ENCODE measurements at regions not wholly inside any gene's neighbourhood (a gene's known extent, or its start where the extent isn't known, plus 50 kb on each side); places are given as distances from the start of the nearest gene placed in this dataset.

DNA sequence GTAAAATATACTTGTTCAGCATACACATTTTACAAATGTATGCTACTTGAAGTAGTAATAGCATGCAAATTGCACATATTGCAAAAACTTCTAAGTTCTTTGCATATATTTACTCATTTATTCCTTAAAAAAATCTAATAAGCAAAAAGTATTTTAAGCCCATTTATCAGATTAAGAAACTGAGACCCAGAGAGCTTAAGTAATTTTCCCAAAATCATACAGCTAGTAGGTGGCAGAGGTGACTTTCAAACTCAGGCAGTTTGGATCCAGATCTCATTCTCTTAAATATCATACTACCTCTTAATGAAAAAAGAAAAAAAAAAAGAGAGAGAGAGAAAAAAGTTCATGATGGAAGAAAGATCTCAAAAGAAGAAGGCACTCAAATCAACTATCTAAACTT, 157.9 kb downstream of the RPS12 start:
- Histone ChIP-seq H3K27me3 (ENCODE audit: insufficient read depth, poor library complexity, severe bottlenecking) (no peaks in the 10 kb centered on the region), H3K4me3 (replicated peaks; ENCODE audit: insufficient read depth, low read length) (no peak overlapping the region), H3K27ac (replicated peaks) (no peak overlapping the region)
- TF ChIP-seq POLR2AphosphoS5 (IDR thresholded peaks at IDR 0.05; ENCODE audit: low read depth): no peak
- TF ChIP-seq, protein P1, sequence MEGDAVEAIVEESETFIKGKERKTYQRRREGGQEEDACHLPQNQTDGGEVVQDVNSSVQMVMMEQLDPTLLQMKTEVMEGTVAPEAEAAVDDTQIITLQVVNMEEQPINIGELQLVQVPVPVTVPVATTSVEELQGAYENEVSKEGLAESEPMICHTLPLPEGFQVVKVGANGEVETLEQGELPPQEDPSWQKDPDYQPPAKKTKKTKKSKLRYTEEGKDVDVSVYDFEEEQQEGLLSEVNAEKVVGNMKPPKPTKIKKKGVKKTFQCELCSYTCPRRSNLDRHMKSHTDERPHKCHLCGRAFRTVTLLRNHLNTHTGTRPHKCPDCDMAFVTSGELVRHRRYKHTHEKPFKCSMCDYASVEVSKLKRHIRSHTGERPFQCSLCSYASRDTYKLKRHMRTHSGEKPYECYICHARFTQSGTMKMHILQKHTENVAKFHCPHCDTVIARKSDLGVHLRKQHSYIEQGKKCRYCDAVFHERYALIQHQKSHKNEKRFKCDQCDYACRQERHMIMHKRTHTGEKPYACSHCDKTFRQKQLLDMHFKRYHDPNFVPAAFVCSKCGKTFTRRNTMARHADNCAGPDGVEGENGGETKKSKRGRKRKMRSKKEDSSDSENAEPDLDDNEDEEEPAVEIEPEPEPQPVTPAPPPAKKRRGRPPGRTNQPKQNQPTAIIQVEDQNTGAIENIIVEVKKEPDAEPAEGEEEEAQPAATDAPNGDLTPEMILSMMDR (IDR thresholded peaks at IDR 0.05; ENCODE audit: insufficient read depth, low read length): no peak
- TF ChIP-seq GABPA (IDR thresholded peaks at IDR 0.05; ENCODE audit: low read depth): no peak
- DNase-seq (ENCODE audit: low read depth in 1 of 2, low spot score in 1 of 2): no peak

DNA sequence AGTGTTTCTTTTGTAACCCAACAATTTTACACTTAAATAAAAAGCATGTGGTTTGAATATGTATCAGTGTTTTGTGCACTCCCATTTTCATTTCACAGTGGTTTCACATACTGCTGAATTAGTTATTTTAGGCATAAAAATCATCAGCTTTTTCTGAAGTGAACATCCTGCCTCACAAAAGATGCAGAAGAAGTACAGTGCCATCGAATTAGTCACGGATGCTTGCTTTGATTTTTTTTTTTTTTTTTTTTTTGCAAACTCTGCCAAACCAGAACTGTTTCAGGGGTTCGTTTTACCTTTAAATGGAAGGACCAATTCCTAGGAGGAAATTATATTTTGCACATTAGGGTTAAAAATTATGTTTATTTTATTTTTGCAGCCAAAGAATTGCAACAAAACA, 158.6 kb downstream of the RPS12 start:
- TF ChIP-seq POLR2AphosphoS5 (IDR thresholded peaks at IDR 0.05; ENCODE audit: low read depth) (no peak), GABPA (IDR thresholded peaks at IDR 0.05; ENCODE audit: low read depth) (no peak), SPI1 (IDR thresholded peaks at IDR 0.05; ENCODE audit: borderline replicate concordance, low read depth) (no peak)
- TF ChIP-seq, protein P1 (IDR thresholded peaks at IDR 0.05; ENCODE audit: insufficient read depth, low read length): no peak
- TF ChIP-seq, protein P2, sequence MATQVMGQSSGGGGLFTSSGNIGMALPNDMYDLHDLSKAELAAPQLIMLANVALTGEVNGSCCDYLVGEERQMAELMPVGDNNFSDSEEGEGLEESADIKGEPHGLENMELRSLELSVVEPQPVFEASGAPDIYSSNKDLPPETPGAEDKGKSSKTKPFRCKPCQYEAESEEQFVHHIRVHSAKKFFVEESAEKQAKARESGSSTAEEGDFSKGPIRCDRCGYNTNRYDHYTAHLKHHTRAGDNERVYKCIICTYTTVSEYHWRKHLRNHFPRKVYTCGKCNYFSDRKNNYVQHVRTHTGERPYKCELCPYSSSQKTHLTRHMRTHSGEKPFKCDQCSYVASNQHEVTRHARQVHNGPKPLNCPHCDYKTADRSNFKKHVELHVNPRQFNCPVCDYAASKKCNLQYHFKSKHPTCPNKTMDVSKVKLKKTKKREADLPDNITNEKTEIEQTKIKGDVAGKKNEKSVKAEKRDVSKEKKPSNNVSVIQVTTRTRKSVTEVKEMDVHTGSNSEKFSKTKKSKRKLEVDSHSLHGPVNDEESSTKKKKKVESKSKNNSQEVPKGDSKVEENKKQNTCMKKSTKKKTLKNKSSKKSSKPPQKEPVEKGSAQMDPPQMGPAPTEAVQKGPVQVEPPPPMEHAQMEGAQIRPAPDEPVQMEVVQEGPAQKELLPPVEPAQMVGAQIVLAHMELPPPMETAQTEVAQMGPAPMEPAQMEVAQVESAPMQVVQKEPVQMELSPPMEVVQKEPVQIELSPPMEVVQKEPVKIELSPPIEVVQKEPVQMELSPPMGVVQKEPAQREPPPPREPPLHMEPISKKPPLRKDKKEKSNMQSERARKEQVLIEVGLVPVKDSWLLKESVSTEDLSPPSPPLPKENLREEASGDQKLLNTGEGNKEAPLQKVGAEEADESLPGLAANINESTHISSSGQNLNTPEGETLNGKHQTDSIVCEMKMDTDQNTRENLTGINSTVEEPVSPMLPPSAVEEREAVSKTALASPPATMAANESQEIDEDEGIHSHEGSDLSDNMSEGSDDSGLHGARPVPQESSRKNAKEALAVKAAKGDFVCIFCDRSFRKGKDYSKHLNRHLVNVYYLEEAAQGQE (IDR thresholded peaks at IDR 0.05; ENCODE audit: insufficient replicate concordance, low read depth): no peak
- no peak overlapping the region for H3K27ac ChIP-seq (replicated peaks)
- H3K4me3 ChIP-seq (replicated peaks; ENCODE audit: insufficient read depth, low read length): no peak overlapping the region

DNA sequence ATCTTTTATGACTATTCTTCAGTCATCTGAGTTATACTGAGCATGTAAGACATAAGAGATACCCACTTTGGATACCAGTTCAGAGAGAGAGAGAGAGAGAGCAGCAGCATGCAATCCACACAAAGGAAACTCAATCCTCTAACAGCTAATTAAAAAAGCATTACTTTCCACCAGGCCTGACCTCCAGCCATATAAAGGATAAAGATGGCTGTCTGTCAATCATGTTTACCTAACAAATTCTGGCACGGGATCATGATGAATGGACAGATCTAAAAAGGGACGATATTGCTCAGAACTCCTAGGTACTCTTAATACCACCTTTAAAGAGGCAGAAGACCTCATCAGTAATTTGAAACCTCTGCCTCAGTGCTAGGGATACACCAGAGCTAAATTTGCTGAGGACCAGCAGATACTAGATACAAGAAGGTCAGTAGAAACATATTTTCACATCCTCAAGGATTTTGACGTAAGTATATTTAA, 159.2 kb downstream of the RPS12 start:
- H3K4me3 ChIP-seq (replicated peaks; ENCODE audit: insufficient read depth, low read length): no peak overlapping the region
- no peak overlapping the region for H3K27ac ChIP-seq (replicated peaks)
- no peaks in the 10 kb centered on the region for H3K27me3 ChIP-seq (ENCODE audit: insufficient read depth, poor library complexity, severe bottlenecking)
- TF ChIP-seq GABPA (IDR thresholded peaks at IDR 0.05; ENCODE audit: low read depth): no peak
- TF ChIP-seq POLR2AphosphoS5 (IDR thresholded peaks at IDR 0.05; ENCODE audit: low read depth): no peak
- TF ChIP-seq, protein P1 (IDR thresholded peaks at IDR 0.05; ENCODE audit: insufficient read depth, low read length): no peak
- TF ChIP-seq SPI1 (IDR thresholded peaks at IDR 0.05; ENCODE audit: borderline replicate concordance, low read depth): no peak
- TF ChIP-seq, protein P2 (IDR thresholded peaks at IDR 0.05; ENCODE audit: insufficient replicate concordance, low read depth): no peak
- DNase-seq (ENCODE audit: low read depth in 1 of 2, low spot score in 1 of 2): no peak

More for the DNA sequence above, 158.6 kb downstream of the RPS12 start:
- no peaks in the 10 kb centered on the region for H3K27me3 ChIP-seq (ENCODE audit: insufficient read depth, poor library complexity, severe bottlenecking)
- DNase-seq (ENCODE audit: low read depth in 1 of 2, low spot score in 1 of 2): no peak

DNA sequence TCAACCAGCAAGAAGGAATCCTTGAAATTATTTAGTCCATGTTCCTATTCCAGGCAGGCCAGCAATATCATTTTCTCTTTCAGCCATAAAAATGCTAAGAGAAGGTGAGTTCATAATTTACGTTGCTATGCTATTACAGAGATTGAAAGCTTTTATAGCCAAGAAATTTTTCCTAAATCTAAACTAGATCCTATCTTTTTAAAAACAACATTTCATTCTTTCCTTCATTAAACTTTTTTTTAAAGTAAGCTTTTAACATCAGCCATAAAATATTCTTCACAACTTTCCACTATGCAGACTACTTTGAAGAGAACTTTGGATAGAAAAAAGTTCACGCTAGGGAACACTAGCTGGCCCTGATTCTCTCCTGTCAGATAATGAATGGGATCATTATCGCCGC, 159.8 kb downstream of the RPS12 start:
- no peak for DNase-seq (ENCODE audit: low read depth in 1 of 2, low spot score in 1 of 2)
- TF ChIP-seq, protein P1 (IDR thresholded peaks at IDR 0.05; ENCODE audit: insufficient read depth, low read length): no peak
- TF ChIP-seq GABPA (IDR thresholded peaks at IDR 0.05; ENCODE audit: low read depth) (no peak), POLR2AphosphoS5 (IDR thresholded peaks at IDR 0.05; ENCODE audit: low read depth) (no peak), SPI1 (IDR thresholded peaks at IDR 0.05; ENCODE audit: borderline replicate concordance, low read depth) (no peak)
- TF ChIP-seq, protein P2 (IDR thresholded peaks at IDR 0.05; ENCODE audit: insufficient replicate concordance, low read depth): no peak
- Histone ChIP-seq H3K27ac (replicated peaks) (no peak overlapping the region), H3K4me3 (replicated peaks; ENCODE audit: insufficient read depth, low read length) (no peak overlapping the region), H3K27me3 (ENCODE audit: insufficient read depth, poor library complexity, severe bottlenecking) (no peaks in the 10 kb centered on the region)

Data from HL-60 (cell line).